HepG2 (cell line): ENCODE measurements at regions not wholly inside any gene's neighbourhood (a gene's known extent, or its start where the extent isn't known, plus 50 kb on each side); places are given as distances from the start of the nearest gene placed in this dataset.

Experiments used
- AKNA ChIP-seq: sonication (generic); formaldehyde crosslinking; IDR thresholded peaks from 2 replicates; pipeline ENCODE4 v1.4.0; 2020; ENCODE audit warnings: missing genetic modification reagents, borderline replicate concordance
- CBX2 ChIP-seq, 2 experiments: fragments of 200-600 bp in 1 of 2; sonication (generic); formaldehyde crosslinking in 1 of 2; IDR thresholded peaks; 2 replicates each; pipeline versions ENCODE4 v1.7.0 to v1.8.1; 2018 to 2022; ENCODE audit warnings: low read depth in 2 of 2, low read length in 1 of 2, mild to moderate bottlenecking in 1 of 2, missing genetic modification reagents in 1 of 2
- CCAR2 ChIP-seq: fragments of 200-400 bp; formaldehyde crosslinking; optimal IDR thresholded peaks from 2 replicates; pipeline ENCODE3; 2018; ENCODE audit warnings: low read depth, mild to moderate bottlenecking, low read length, moderate library complexity
- ELF3 ChIP-seq: IDR thresholded peaks from 2 replicates; pipeline ENCODE4 v1.6.1; 2016; ENCODE audit warnings: missing genetic modification reagents, missing compliant biosample characterization
- ELF4 ChIP-seq: sonication (generic); formaldehyde crosslinking; IDR thresholded peaks from 2 replicates; pipeline ENCODE4 v1.5.0; 2020; ENCODE audit warnings: missing genetic modification reagents, mild to moderate bottlenecking, moderate library complexity, borderline replicate concordance
- HDAC1 ChIP-seq: sonication (generic); formaldehyde crosslinking; IDR thresholded peaks from 2 replicates; pipeline ENCODE4 v1.5.1; 2020; ENCODE audit warnings: mild to moderate bottlenecking, missing genetic modification reagents
- MLX ChIP-seq: IDR thresholded peaks from 2 replicates; pipeline ENCODE4 v1.6.1; 2016
- MTA3 ChIP-seq: sonication (generic); formaldehyde crosslinking; IDR thresholded peaks from 2 replicates; pipeline ENCODE4 v1.4.0; 2020; ENCODE audit warnings: missing genetic modification reagents
- MYC ChIP-seq: sonication (generic); formaldehyde crosslinking; IDR thresholded peaks from 2 replicates; pipeline ENCODE4 v1.9.0; 2021; ENCODE audit warnings: missing genetic modification reagents, borderline replicate concordance
- MYNN ChIP-seq: sonication (generic); formaldehyde crosslinking; IDR thresholded peaks from 2 replicates; pipeline ENCODE4 v1.4.0; 2020; ENCODE audit warnings: mild to moderate bottlenecking, low read depth, missing genetic modification reagents
- REST ChIP-seq, 2 experiments: IDR thresholded peaks; 2 replicates each; pipeline ENCODE4 v1.6.1; 2011 to 2012; ENCODE audit warnings: low read length in 2 of 2, borderline replicate concordance in 1 of 2, low read depth in 1 of 2, mild to moderate bottlenecking in 1 of 2, moderate library complexity in 1 of 2
- SNAI1 ChIP-seq: sonication (generic); formaldehyde crosslinking; IDR thresholded peaks from 2 replicates; pipeline ENCODE4 v1.5.0; 2020; ENCODE audit warnings: mild to moderate bottlenecking, missing genetic modification reagents, borderline replicate concordance
- STAG1 ChIP-seq: sonication (generic); formaldehyde crosslinking; IDR thresholded peaks from 2 replicates; pipeline ENCODE4 v1.4.0; 2020; ENCODE audit warnings: missing genetic modification reagents
- TBX3 ChIP-seq: fragments of 450-650 bp; IDR thresholded peaks from 2 replicates; pipeline ENCODE4 v1.6.1; 2017; ENCODE audit warnings: antibody characterized with exemption, mild to moderate bottlenecking, inconsistent platforms, borderline replicate concordance
- XRCC5 ChIP-seq: fragments of 200-400 bp; formaldehyde crosslinking; optimal IDR thresholded peaks from 2 replicates; pipeline ENCODE3; 2017; ENCODE audit warnings: mild to moderate bottlenecking, low read length
- ZFP36L1 ChIP-seq: sonication (generic); formaldehyde crosslinking; IDR thresholded peaks from 2 replicates; pipeline ENCODE4 v1.8.0; 2022; ENCODE audit warnings: mild to moderate bottlenecking, missing genetic modification reagents, moderate library complexity
- ZNF34 ChIP-seq: sonication (generic); formaldehyde crosslinking; IDR thresholded peaks from 2 replicates; pipeline ENCODE4 v1.4.0; 2020; ENCODE audit warnings: mild to moderate bottlenecking, missing genetic modification reagents, borderline replicate concordance
- ZNF577 ChIP-seq: sonication (generic); formaldehyde crosslinking; IDR thresholded peaks from 2 replicates; pipeline ENCODE4 v1.4.0; 2020; ENCODE audit warnings: mild to moderate bottlenecking, low read depth, missing genetic modification reagents, borderline replicate concordance

GRCh38 chr14:73785834-73786635, 65.6 kb upstream of the PTGR2 start (continued):
- 0 out of 4 replicates have a peak, but pooled peaks of 1 of the 2 experiments have one; percentile 47 for TF ChIP-seq REST (IDR thresholded peaks at IDR 0.05; ENCODE audit: borderline replicate concordance in 1 of 2, low read depth in 1 of 2, low read length in 2 of 2)
- no peak for TF ChIP-seq CCAR2
- peak; percentile 88 for TF ChIP-seq HDAC1
- TF ChIP-seq MYC (CRISPR knock-in tag) = peak; percentile 70; the same call in 1 of the 2 replicates
- no peak for TF ChIP-seq SNAI1
- no peak; the same call in 1 of the 2 replicates for TF ChIP-seq MYNN (CRISPR knock-in tag)
- peak; percentile 45 for TF ChIP-seq XRCC5
- no peak for TF ChIP-seq MTA3 (CRISPR knock-in tag)
- TF ChIP-seq CBX2 (IDR thresholded peaks at IDR 0.05; ENCODE audit: low read depth, low read length) = no peak
- TF ChIP-seq CBX2 (CRISPR knock-in tag; IDR thresholded peaks at IDR 0.05; ENCODE audit: low read depth) = peak; percentile 73; the same call in 1 of the 2 replicates
- no peak; the same call in 1 of the 2 replicates for TF ChIP-seq ZFP36L1 (CRISPR knock-in tag)
- 0 out of 2 replicates have a peak, but pooled peaks have one; percentile 43 for TF ChIP-seq ELF4 (CRISPR knock-in tag)
- no peak for TF ChIP-seq ZNF577 (CRISPR knock-in tag)
- TF ChIP-seq STAG1 = no peak
- peak; percentile 83; the same call in 1 of the 2 replicates for TF ChIP-seq MLX
- no peak for TF ChIP-seq TBX3
- no peak for TF ChIP-seq ZNF34
- no peak for TF ChIP-seq AKNA (CRISPR knock-in tag)
- TF ChIP-seq ELF3 (CRISPR knock-in tag) = peak; percentile 86
